GM13977 (cell line): ENCODE measurements at regions not wholly inside any gene's neighbourhood (a gene's known extent, or its start where the extent isn't known, plus 50 kb on each side); places are given as distances from the start of the nearest gene placed in this dataset.

Experiments
- DNase-seq: peaks from one replicate; pipeline ENCODE4 v3.0.0; 2012; ENCODE audit warnings: low spot score
- in situ Hi-C: fragments of 300-500 bp; cut with MboI; formaldehyde crosslinking; loops from one replicate; pipeline ENCODE4 v1.12.0; 2022; ENCODE audit warnings: low sequenced_read_pairs, low pct_unique_long_range_greater_than_20kb, mixed read lengths, inconsistent platforms; ENCODE audit not compliant: unreplicated experiment
- TF ChIP-seq, protein P1 (sequence below): IDR thresholded peaks from 2 replicates; pipeline ENCODE4 v1.5.1; 2012; ENCODE audit warnings: mild to moderate bottlenecking, control low read depth; ENCODE audit not compliant: insufficient read depth; ENCODE audit errors: extremely low read depth, missing control alignments

- TF ChIP-seq, protein P1, sequence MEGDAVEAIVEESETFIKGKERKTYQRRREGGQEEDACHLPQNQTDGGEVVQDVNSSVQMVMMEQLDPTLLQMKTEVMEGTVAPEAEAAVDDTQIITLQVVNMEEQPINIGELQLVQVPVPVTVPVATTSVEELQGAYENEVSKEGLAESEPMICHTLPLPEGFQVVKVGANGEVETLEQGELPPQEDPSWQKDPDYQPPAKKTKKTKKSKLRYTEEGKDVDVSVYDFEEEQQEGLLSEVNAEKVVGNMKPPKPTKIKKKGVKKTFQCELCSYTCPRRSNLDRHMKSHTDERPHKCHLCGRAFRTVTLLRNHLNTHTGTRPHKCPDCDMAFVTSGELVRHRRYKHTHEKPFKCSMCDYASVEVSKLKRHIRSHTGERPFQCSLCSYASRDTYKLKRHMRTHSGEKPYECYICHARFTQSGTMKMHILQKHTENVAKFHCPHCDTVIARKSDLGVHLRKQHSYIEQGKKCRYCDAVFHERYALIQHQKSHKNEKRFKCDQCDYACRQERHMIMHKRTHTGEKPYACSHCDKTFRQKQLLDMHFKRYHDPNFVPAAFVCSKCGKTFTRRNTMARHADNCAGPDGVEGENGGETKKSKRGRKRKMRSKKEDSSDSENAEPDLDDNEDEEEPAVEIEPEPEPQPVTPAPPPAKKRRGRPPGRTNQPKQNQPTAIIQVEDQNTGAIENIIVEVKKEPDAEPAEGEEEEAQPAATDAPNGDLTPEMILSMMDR = no peak
- no peak for DNase-seq
- in situ Hi-C loops = no loop called here
Observed at GRCh38 chr15:97071668-97072067, 741.2 kb downstream of the NR2F2 start.

- in situ Hi-C loops = no loop called here
- TF ChIP-seq, protein P1 = no peak
- no peak for DNase-seq
Observed at GRCh38 chr15:97072545-97072944, 742.0 kb downstream of the NR2F2 start.

GRCh38 chr15:97076011-97076410 is 745.5 kb downstream of the NR2F2 start:
- DNase-seq = no peak
- TF ChIP-seq, protein P1 = no peak
- in situ Hi-C loops = no loop called here

DNA sequence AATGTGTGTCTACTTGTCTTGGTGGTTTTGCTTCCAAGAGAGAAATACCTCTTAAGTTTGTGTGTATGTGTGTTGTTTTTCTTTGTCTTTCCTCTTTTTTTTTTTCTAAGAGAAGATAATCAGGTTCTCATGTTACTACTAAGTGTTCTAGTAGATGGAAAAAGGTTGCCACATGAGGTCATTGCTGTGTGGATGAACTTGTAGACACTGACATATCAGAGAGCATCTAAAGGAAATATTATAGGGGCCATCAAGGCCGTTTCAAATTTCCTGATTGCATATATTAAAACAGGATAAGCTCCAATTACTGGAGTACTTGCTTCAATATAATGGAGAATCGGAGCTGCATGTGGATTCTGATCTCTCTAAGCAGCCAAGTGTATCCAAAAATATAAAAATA is 747.5 kb downstream of the NR2F2 start:
- no peak for DNase-seq
- in situ Hi-C loops = no loop called here
- TF ChIP-seq, protein P1 = no peak

DNA sequence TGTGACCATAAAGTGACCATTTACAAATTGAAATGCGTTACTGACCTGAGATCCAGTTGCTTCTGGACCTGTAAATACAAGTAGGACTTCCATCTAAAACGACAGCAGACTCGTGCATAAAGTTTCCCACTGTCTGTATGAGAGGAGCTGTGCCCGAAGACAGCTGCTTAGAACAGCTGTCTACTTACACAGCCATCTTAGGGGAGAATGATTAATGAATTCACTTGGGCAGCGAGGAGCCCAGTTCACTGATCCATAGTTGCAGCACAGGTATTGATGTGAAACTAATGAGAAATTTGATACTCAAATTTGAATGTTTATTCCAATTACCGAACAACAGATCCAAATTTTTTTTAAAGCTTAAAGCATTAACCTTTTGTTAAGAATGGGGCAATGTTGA is 748.1 kb downstream of the NR2F2 start:
- DNase-seq = no peak
- in situ Hi-C loops = no loop called here
- TF ChIP-seq, protein P1 = no peak

DNA sequence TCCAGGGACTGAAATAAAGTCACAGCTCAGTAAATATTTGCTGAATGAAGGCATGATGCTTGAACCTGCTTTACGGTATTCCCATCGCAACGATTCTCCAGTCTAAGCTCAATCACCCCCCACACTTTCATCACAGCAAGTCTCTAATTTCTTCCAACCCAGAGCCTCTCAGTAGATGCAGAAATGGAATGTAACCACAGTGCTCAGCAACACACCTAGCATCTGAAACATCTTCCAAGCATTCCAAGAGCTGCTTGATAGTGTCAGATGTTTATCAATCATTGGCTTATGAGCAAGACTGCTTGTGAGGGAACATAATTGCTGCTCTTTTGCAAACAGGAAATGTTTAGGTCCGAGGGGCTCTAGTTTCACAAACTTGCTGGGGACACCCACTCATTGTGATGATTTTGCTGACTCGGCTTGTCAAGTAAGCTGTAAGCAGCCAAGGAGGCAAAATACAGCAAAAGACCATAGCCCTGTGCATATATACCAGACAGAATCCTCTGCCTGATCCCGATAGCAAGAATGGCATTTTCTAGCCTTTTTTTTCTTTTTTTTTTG is 751.2 kb downstream of the NR2F2 start:
- in situ Hi-C loops = no loop called here
- TF ChIP-seq, protein P1 = no peak
- DNase-seq = no peak

DNA sequence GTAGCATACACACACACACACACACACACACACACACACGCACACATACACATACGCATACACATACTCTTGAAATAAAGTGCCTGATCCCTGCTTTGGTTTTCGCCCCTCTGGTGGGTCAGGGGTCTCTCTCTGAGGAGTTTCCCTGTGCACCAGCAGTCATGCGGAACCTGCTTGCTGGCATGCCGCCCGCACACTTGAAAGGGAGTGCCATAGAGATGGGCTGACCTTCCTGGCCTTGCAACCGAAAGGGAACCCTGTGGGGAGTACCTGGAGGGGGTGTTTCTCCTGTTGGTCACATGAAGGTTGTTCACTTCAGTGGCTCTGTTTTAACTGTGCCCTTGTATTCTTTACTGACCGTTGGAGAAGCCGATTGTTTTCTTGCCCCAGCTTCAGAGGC is 752.3 kb downstream of the NR2F2 start:
- in situ Hi-C loops = no loop called here
- TF ChIP-seq, protein P1 = no peak
- no peak for DNase-seq
